SK-N-SH treated with all-trans-retinoic acid at 6 μM for 48 hours (cell line): ENCODE measurements at regions not wholly inside any gene's neighbourhood (a gene's known extent, or its start where the extent isn't known, plus 50 kb on each side); places are given as distances from the start of the nearest gene placed in this dataset.

Experiments
- ATAC-seq: fragments of 200-7000 bp; cut with Tn5 transposase; 3 replicates; pipeline ENCODE4 v1.9.1; 2020; ENCODE audit warnings: mild to moderate bottlenecking, moderate library complexity
- ARNTL ChIP-seq: fragments of 450-650 bp; formaldehyde crosslinking; IDR thresholded peaks from 2 replicates; pipeline ENCODE4 v1.5.0; 2020; ENCODE audit warnings: low read depth, mild to moderate bottlenecking, moderate library complexity, borderline replicate concordance
- BACH2 ChIP-seq: fragments of 250-450 bp; sonication (Bioruptor Pico); IDR thresholded peaks from 2 replicates; pipeline ENCODE4 v1.9.0; 2021; ENCODE audit warnings: mild to moderate bottlenecking, borderline replicate concordance
- ESRRG ChIP-seq: fragments of 250-450 bp; sonication (Bioruptor Pico); IDR thresholded peaks from 2 replicates; pipeline ENCODE4 v1.6.1; 2021; ENCODE audit warnings: mild to moderate bottlenecking
- GLIS3 ChIP-seq: fragments of 250-450 bp; sonication (Bioruptor Pico); IDR thresholded peaks from 2 replicates; pipeline ENCODE4 v1.5.0; 2020; ENCODE audit warnings: mild to moderate bottlenecking, moderate library complexity
- ISL1 ChIP-seq: fragments of 250-450 bp; sonication (Bioruptor Pico); IDR thresholded peaks from 2 replicates; pipeline ENCODE4 v2.1.2; 2022; ENCODE audit warnings: mild to moderate bottlenecking, moderate library complexity
- OSR1 ChIP-seq: fragments of 250-450 bp; sonication (Bioruptor Pico); IDR thresholded peaks from 2 replicates; pipeline ENCODE4 v1.8.0; 2022; ENCODE audit warnings: moderate library complexity, mild to moderate bottlenecking, inconsistent platforms
- PPARA ChIP-seq: fragments of 250-450 bp; sonication (Bioruptor Pico); IDR thresholded peaks from 2 replicates; pipeline ENCODE4 v1.5.0; 2020; ENCODE audit warnings: mild to moderate bottlenecking, borderline replicate concordance
- RARB ChIP-seq: fragments of 250-450 bp; sonication (Bioruptor Pico); IDR thresholded peaks from 2 replicates; pipeline ENCODE4 v1.8.0; 2021; ENCODE audit warnings: mild to moderate bottlenecking, moderate library complexity
- TCF4 ChIP-seq: fragments of 250-450 bp; sonication (Bioruptor Pico); IDR thresholded peaks from 2 replicates; pipeline ENCODE4 v1.8.0; 2021; ENCODE audit warnings: mild to moderate bottlenecking, moderate library complexity, borderline replicate concordance
- TOX ChIP-seq: fragments of 250-450 bp; sonication (Bioruptor Pico); IDR thresholded peaks from 2 replicates; pipeline ENCODE4 v1.8.0; 2021; ENCODE audit warnings: mild to moderate bottlenecking, moderate library complexity, borderline replicate concordance
- ZC3H10 ChIP-seq: fragments of 250-450 bp; sonication (Bioruptor Pico); IDR thresholded peaks from 2 replicates; pipeline ENCODE4 v1.5.1; 2021; ENCODE audit warnings: mild to moderate bottlenecking, moderate library complexity
- ZFP3 ChIP-seq: fragments of 250-450 bp; sonication (Bioruptor Pico); IDR thresholded peaks from 2 replicates; pipeline ENCODE4 v1.5.0; 2020; ENCODE audit warnings: mild to moderate bottlenecking, moderate library complexity
- ZFP30 ChIP-seq: fragments of 450-650 bp; formaldehyde crosslinking; IDR thresholded peaks from 2 replicates; pipeline ENCODE4 v1.5.0; 2022; ENCODE audit warnings: mild to moderate bottlenecking, moderate library complexity
- ZNF565 ChIP-seq: fragments of 450-650 bp; formaldehyde crosslinking; conservative IDR thresholded peaks from 2 replicates; pipeline ENCODE4 v1.5.0; 2020; ENCODE audit warnings: low read depth, mild to moderate bottlenecking, moderate library complexity
- ZNF70 ChIP-seq: fragments of 450-650 bp; formaldehyde crosslinking; IDR thresholded peaks from 2 replicates; pipeline ENCODE4 v1.5.0; 2020; ENCODE audit warnings: mild to moderate bottlenecking, moderate library complexity
- TF ChIP-seq, protein P1 (sequence below): fragments of 250-450 bp; sonication (Bioruptor Pico); IDR thresholded peaks from 2 replicates; pipeline ENCODE4 v1.5.1; 2020; ENCODE audit warnings: low read depth, mild to moderate bottlenecking, moderate library complexity
- TF ChIP-seq, protein P2 (sequence below): fragments of 250-450 bp; sonication (Bioruptor Pico); IDR thresholded peaks from 2 replicates; pipeline ENCODE4 v1.5.1; 2021; ENCODE audit warnings: mild to moderate bottlenecking, moderate library complexity
- TF ChIP-seq, protein P3 (sequence below): fragments of 250-450 bp; sonication (Bioruptor Pico); IDR thresholded peaks from 2 replicates; pipeline ENCODE4 v1.8.0; 2021; ENCODE audit warnings: low read depth, mild to moderate bottlenecking, moderate library complexity, borderline replicate concordance
- TF ChIP-seq, protein P4 (sequence below): fragments of 250-450 bp; sonication (Bioruptor Pico); IDR thresholded peaks from 2 replicates; pipeline ENCODE4 v1.8.0; 2020; ENCODE audit warnings: mild to moderate bottlenecking, moderate library complexity, borderline replicate concordance

DNA sequence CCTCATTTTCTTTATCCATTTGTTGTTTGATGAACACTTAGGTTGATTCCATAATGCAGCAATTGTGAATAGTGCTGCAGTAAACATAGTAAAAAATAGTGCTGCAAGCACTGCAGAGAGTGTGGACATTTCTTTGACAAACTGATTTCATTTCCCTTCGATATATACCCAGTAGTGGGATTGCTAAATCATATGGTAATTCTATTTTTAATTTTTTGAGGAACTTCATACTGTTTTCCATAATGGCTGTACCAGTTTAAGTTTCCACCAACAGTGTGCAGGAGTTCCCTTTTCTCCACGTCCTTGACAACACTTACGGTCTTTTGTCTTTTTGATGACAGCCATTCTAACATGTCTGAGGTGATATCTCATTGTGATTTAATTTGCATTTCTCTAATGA is 138.2 kb upstream of the PLPPR1 start:
- TF ChIP-seq TOX (CRISPR knock-in tag) (no peak), GLIS3 (no peak), BACH2 (CRISPR knock-in tag) (no peak), PPARA (CRISPR knock-in tag) (no peak), RARB (CRISPR knock-in tag) (no peak), ZNF565 (CRISPR knock-in tag) (no peak), ZC3H10 (no peak), OSR1 (CRISPR knock-in tag) (no peak)
- TF ChIP-seq, protein P1, sequence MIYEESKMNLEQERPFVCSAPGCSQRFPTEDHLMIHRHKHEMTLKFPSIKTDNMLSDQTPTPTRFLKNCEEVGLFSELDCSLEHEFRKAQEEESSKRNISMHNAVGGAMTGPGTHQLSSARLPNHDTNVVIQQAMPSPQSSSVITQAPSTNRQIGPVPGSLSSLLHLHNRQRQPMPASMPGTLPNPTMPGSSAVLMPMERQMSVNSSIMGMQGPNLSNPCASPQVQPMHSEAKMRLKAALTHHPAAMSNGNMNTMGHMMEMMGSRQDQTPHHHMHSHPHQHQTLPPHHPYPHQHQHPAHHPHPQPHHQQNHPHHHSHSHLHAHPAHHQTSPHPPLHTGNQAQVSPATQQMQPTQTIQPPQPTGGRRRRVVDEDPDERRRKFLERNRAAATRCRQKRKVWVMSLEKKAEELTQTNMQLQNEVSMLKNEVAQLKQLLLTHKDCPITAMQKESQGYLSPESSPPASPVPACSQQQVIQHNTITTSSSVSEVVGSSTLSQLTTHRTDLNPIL (CRISPR knock-in tag) = no peak
- TF ChIP-seq, protein P2, sequence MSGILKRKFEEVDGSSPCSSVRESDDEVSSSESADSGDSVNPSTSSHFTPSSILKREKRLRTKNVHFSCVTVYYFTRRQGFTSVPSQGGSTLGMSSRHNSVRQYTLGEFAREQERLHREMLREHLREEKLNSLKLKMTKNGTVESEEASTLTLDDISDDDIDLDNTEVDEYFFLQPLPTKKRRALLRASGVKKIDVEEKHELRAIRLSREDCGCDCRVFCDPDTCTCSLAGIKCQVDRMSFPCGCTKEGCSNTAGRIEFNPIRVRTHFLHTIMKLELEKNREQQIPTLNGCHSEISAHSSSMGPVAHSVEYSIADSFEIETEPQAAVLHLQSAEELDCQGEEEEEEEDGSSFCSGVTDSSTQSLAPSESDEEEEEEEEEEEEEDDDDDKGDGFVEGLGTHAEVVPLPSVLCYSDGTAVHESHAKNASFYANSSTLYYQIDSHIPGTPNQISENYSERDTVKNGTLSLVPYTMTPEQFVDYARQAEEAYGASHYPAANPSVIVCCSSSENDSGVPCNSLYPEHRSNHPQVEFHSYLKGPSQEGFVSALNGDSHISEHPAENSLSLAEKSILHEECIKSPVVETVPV = no peak

DNA sequence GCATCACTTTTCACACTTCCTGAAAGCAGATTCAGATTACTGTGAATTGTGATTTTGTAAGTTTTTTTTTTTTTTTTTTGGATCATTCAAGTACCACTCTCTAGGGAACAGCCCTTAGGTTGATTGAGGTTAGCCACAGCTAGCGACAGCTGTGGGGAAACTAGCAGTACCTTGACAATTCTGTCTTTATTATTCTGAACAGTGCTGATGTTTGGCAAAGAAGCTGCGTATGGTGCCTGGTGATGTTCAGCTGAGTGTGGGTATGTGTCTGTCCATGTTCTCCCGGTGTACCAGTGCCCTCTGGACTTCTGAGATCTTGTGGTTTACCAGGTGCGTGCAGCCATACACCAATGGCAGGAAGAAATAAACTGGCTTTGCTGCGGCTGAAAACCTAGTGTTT is 117.3 kb upstream of the PLPPR1 start:
- no peak for ATAC-seq

More for the DNA sequence above, 138.2 kb upstream of the PLPPR1 start:
- ATAC-seq = no peak

DNA sequence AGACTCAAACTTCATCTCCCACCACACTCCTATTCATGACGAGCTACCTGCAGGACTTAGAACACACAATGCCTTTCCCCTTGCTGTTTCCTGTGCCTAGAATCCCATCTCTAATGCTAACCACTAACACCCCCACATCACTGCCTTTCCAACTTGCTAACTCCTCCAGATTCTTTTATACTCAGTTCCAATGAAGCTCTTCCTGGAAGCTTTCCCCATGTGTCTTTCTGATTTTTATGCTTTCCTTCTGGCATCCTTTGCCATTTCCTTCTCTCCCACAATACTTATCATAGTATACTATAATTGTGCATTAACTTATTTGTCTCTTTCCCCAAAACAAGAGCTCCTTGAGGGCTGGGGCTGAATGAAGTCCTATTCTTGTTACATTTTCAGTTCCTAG is 115.3 kb upstream of the PLPPR1 start:
- TF ChIP-seq, protein P1 (CRISPR knock-in tag) = no peak
- TF ChIP-seq, protein P3, sequence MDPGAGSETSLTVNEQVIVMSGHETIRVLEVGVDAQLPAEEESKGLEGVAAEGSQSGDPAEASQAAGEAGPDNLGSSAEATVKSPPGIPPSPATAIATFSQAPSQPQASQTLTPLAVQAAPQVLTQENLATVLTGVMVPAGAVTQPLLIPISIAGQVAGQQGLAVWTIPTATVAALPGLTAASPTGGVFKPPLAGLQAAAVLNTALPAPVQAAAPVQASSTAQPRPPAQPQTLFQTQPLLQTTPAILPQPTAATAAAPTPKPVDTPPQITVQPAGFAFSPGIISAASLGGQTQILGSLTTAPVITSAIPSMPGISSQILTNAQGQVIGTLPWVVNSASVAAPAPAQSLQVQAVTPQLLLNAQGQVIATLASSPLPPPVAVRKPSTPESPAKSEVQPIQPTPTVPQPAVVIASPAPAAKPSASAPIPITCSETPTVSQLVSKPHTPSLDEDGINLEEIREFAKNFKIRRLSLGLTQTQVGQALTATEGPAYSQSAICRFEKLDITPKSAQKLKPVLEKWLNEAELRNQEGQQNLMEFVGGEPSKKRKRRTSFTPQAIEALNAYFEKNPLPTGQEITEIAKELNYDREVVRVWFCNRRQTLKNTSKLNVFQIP (CRISPR knock-in tag) = no peak
- TF ChIP-seq PPARA (CRISPR knock-in tag) (no peak), ESRRG (CRISPR knock-in tag) (no peak)
- no peak for ATAC-seq

More for the DNA sequence above, 117.3 kb upstream of the PLPPR1 start:
- TF ChIP-seq ISL1 (CRISPR knock-in tag) = no peak
- TF ChIP-seq, protein P1 (CRISPR knock-in tag) = no peak

DNA sequence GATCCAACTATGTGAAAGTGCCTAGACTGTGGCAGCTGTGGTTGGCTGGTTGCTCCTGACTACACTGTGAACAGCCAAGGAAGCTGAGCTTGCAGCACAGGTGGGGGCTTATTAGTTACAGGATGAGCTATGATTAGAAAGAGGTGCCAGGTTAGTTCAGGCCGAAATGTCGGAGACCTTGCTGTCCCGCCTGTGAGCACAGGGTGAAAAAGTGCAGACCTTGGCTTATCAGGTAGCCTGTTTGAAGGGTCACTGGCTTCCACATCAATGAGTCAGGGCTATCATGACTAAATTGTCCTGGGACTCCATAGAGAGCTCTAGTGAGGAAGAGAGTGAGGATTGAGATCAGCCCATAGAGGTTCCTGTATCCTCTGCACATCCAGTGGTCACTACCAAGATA is 114.3 kb upstream of the PLPPR1 start:
- TF ChIP-seq RARB (CRISPR knock-in tag) (no peak), TCF4 (CRISPR knock-in tag) (no peak), ZFP30 (CRISPR knock-in tag) (no peak), ZNF70 (CRISPR knock-in tag) (no peak), ZFP3 (CRISPR knock-in tag) (no peak), GLIS3 (no peak), PPARA (CRISPR knock-in tag) (no peak), OSR1 (CRISPR knock-in tag) (no peak), ARNTL (CRISPR knock-in tag) (no peak)
- TF ChIP-seq, protein P4, sequence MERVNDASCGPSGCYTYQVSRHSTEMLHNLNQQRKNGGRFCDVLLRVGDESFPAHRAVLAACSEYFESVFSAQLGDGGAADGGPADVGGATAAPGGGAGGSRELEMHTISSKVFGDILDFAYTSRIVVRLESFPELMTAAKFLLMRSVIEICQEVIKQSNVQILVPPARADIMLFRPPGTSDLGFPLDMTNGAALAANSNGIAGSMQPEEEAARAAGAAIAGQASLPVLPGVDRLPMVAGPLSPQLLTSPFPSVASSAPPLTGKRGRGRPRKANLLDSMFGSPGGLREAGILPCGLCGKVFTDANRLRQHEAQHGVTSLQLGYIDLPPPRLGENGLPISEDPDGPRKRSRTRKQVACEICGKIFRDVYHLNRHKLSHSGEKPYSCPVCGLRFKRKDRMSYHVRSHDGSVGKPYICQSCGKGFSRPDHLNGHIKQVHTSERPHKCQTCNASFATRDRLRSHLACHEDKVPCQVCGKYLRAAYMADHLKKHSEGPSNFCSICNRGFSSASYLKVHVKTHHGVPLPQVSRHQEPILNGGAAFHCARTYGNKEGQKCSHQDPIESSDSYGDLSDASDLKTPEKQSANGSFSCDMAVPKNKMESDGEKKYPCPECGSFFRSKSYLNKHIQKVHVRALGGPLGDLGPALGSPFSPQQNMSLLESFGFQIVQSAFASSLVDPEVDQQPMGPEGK (CRISPR knock-in tag) = no peak
- TF ChIP-seq, protein P2 = no peak
- ATAC-seq = no peak
